ENCODE measurements at regions not wholly inside any gene's neighbourhood (a gene's known extent, or its start where the extent isn't known, plus 50 kb on each side); places are given as distances from the start of the nearest gene placed in this dataset.

- TF ChIP-seq ZNF687 (IDR thresholded peaks at IDR 0.05) (no peak), E4F1 (IDR thresholded peaks at IDR 0.05; ENCODE audit: borderline replicate concordance, partially characterized antibody) (no peak), LARP7 (IDR thresholded peaks at IDR 0.05) (no peak)
Measured at GRCh38 chr13:72146816-72147215, 279.8 kb upstream of the DACH1 start (continued).

- no peak overlapping the region for H3K9ac ChIP-seq (ENCODE audit: control insufficient read depth, insufficient read depth, low read length)
- no peak overlapping the region for H3K4me2 ChIP-seq (ENCODE audit: control insufficient read depth, insufficient read depth)
- no TSS peak for BruUV-seq (replicated peaks)
- no peaks in the 10 kb centered on the region for H3K27me3 ChIP-seq (replicated peaks in 1 of 2; ENCODE audit: control insufficient read depth in 2 of 2, insufficient read depth in 2 of 2, low read length in 1 of 2)
- no peaks in the 10 kb centered on the region for H3K36me3 ChIP-seq (ENCODE audit: control insufficient read depth in 2 of 2, insufficient read depth in 2 of 2, low read length in 1 of 2)
- no peaks in the 10 kb centered on the region for H3K79me2 ChIP-seq (ENCODE audit: control insufficient read depth, insufficient read depth, low read length)
- H3K9me3 ChIP-seq (replicated peaks; ENCODE audit: control insufficient read depth, insufficient read depth, low read length), result no peaks in the 10 kb centered on the region
- SMC1A ChIA-PET (ENCODE audit: uncharacterized antibody, unreplicated experiment), result no interaction called here
- FAIRE-seq (no peak), ATAC-seq (no peak), DNase-seq (ENCODE audit: low read depth, low spot score) (no peak)
- no peaks in the 10 kb centered on the region for H4K20me1 ChIP-seq (ENCODE audit: control insufficient read depth, insufficient read depth)
- CTCF ChIA-PET, result interaction anchor here (1.1 kb wide), 1 partner anchor 118 kb away, joined by 3 read pairs; no protein-coding TSS in a partner anchor
- H3K4me3 ChIP-seq, result no peak overlapping the region
- 39% methylated on average over 2 of the region's 2 CpGs for WGBS (ENCODE audit: insufficient coverage, insufficient replicate concordance, low lambda C conversion rate, missing lambda C conversion rate)
- in situ Hi-C loops (cut with MboI), result no loop called here
- RAD21 ChIA-PET (ENCODE audit: unreplicated experiment), result no interaction called here
- no peak overlapping the region for H2AFZ ChIP-seq (ENCODE audit: control insufficient read depth, low read depth, low read length)
- H3K27ac ChIP-seq (ENCODE audit: control insufficient read depth, insufficient read depth), result no peak overlapping the region
- intact Hi-C loops (cut with micrococcal nuclease; ENCODE audit: unreplicated experiment), result no loop called here
- POLR2A ChIA-PET, result no interaction called here
- no peaks in the 10 kb centered on the region for H3K4me1 ChIP-seq (ENCODE audit: control insufficient read depth, insufficient read depth, low read length)
- TF ChIP-seq YBX1 (IDR thresholded peaks at IDR 0.05), result no peak
- TF ChIP-seq PAX5 (IDR thresholded peaks at IDR 0.05; ENCODE audit: borderline replicate concordance, low read depth, low read length), result no peak
- TF ChIP-seq NFYB (IDR thresholded peaks at IDR 0.05; ENCODE audit: insufficient read depth, low read depth, low read length), result no peak
- no peak for TF ChIP-seq RCOR1 (conservative IDR thresholded peaks at IDR 0.05; ENCODE audit: low read depth, low read length)
- no peak for TF ChIP-seq SIN3A (IDR thresholded peaks at IDR 0.05; ENCODE audit: low read depth, low read length)
- no peak for TF ChIP-seq CTCF (IDR thresholded peaks at IDR 0.05 in 2 of 3, conservative IDR thresholded peaks at IDR 0.05 in 1 of 3; ENCODE audit: control insufficient read depth in 2 of 3, extremely low read depth in 1 of 3, insufficient read depth in 1 of 3, low read depth in 3 of 3, low read length in 3 of 3)
- TF ChIP-seq ZZZ3 (IDR thresholded peaks at IDR 0.05; ENCODE audit: control insufficient read depth, insufficient read length, low read depth), result no peak
- TF ChIP-seq LARP7 (IDR thresholded peaks at IDR 0.05), result no peak
- TF ChIP-seq FOS (IDR thresholded peaks at IDR 0.05; ENCODE audit: borderline replicate concordance, extremely low read depth, insufficient read length), result no peak
Measured at GRCh38 chr13:72145383-72145782, 278.4 kb upstream of the DACH1 start.
